ENCODE measurements at regions not wholly inside any gene's neighbourhood (a gene's known extent, or its start where the extent isn't known, plus 50 kb on each side); places are given as distances from the start of the nearest gene placed in this dataset.
A peak's percentile ranks its signal among the peaks of the same experiment; 100 is the strongest.
"Not testable (repeated sequence)": the region's sequence is repeated elsewhere in the genome, so short reads cannot be mapped to it uniquely, and the experiment has no call there.

DNA sequence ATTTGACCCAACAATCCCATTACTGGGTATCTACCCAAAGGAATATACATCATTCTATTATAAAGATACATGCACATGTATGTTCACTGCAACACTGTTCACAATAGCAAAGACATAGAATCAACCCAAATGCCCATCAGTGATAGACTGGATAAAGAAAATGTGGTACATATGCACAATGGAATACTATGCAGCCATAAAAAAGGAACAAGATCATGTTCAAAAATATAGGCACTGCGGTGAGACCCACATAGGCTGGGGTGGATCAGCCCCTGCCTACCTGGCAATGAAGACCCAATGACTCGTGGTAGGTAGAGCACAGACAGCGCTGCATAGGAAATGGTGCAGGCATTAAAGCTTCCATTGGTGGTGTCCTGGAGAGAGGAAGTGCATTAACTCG is 88.6 kb upstream of the NFIL3 start:
- not testable (repeated sequence) for DNase-seq

GRCh38 chr9:91503673-91504081 is 80.0 kb upstream of the NFIL3 start:
- no peak for DNase-seq

DNA sequence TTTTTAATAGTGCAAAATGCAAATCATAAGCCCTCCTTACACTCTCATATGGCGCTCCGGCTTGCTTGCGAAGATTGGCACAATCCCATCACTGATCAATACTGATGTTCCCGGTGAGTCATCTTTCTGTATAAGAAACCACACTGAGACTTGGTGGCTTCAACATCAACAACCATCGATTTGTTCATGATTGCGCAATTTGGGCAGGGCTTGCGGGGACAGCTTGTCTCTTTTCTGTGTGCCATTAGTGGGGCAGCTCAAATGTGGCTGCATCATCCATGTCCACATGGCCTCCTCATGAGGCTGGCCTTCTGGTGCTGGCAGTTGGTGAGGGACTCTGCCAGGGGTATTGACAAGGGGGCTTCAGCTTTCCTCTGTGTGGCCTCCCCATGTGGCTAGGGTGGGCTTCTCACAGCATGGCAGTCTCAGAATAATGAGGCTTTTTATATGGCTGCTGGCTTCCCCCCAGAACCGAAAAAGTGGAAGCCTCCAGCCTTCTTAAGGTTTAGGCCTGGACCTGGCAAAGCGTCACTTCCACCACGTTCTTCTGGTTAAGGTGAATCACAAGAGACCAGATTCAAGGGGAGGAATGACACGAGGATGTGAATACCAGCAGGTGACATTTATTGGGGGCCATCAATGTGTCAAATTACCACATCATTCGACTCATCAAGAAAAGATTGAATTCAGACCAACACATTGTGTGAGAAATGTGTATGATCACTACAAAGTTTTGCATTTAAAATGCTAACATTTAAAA is 79.5 kb upstream of the NFIL3 start:
- DNase-seq, result no peak

- DNase-seq, result no peak
Observed at GRCh38 chr9:91502475-91502874, 78.8 kb upstream of the NFIL3 start.

DNA sequence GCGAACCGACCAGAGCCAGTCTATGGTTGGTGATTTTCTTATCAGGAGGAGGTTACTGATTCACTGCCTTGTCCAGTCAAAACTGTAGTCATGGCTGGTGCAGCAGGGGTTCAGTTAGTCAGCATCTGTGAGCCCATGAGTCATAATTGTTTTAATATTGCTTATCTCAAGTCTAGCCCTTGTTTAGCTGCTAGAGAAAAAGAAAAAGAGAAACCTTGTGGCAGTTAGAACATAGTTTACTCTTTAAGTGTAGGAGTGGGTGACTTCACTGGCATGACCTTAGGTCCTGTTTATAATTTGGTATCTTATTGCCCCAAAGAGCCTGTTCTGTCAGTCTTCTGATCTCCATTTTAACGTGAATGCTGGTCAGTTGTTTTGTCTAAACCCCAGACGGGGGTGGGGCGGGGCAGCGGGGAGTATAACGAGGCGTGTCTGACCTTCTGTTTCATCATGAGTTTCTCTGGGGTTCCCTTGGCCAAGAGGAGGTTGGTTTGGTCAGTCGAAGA is 76.9 kb upstream of the NFIL3 start:
- peak in 1 of 3 donors; percentile 33 for DNase-seq

GRCh38 chr9:91496351-91496750 is 72.7 kb upstream of the NFIL3 start:
- no peak for DNase-seq

DNA sequence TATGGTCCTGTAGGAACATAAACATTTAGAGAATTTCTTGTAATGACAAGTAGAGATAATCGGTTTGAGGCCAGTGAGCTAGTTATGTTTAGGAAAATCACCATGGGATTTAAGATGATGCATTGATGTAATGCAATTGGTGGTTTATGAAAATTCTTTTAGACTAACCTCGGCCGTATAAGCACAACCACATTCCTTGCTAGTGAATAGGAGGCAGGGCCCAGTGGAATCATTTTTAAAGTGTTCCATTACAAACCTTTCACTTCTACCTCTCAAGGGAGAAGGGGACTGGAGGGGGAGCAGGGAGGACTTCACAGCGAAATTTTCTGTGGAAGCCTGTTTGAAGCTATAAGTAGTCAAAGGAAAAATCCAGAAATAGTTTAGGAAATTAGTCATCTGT is 71.8 kb upstream of the NFIL3 start:
- peak in 2 of 3 donors; percentile 34 to 91 for DNase-seq

- DNase-seq, result no peak
Observed at GRCh38 chr9:91494751-91495150, 71.1 kb upstream of the NFIL3 start.

GRCh38 chr9:91492237-91492636 is 68.6 kb upstream of the NFIL3 start:
- DNase-seq, result no peak

DNA sequence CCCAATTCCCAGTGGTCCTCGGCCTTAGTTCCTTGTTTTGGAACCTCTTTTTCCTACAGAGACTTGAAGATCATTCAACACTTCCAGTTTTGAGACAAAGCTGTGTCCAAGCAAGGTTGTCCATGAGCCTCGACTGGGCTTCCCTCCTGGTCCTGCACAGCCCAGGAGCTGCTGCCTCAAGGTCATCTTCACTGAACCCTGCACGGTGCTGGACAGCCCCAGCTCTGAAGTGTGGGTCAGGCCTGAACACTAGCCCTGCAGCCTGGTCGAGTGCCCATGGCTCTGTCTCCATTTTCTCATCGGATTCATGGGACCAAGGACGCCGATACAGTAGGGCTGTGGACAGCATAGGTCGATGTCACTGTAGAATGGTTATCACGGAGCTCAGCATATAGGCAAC is 68.0 kb upstream of the NFIL3 start:
- no peak for DNase-seq

DNA sequence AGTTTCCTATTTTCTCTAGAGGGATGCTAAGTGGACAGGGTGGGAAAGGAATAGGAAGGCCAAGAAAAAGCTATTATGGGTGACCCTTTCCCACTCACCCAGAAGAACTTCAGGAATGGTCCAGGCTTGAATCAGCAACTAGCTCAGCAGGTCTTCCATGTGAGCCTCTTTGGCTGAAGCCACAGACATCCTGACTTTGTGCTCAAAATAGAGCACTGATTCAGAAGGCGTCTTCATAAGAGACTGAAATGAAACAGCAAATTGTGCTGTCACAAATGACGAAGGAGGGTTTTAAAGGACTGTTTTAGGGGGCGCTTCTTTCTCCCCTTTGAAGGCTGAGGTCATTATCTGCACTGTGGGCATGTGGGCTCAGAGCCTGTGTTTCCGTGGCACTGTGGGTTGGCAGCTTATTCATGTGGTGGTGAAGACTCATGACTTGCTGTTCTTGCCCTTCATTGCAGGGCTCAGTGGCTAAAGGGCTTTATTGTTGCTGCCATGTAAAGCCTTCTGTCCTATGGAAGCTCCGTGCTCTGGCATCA is 65.8 kb upstream of the NFIL3 start:
- peak in 2 of 3 donors; percentile 21 to 34 for DNase-seq

DNA sequence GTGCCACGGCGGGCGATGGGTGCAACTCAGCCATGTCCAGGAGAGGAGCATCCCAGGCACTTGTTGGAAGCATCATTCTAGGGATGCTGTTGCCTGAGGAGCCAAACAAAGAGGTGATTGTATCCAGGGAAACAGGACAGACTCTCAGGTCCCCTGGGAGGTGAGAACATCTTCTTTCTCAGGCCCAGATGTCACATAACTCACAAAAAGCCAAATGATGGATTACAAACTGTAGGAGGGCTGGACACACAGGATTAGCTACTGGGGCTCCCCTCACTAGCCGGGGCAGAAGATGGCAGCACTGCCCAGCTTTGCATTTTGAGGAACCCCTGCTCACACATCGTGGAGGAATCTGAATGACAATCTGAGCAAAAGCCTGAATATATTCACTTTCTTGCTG is 64.7 kb upstream of the NFIL3 start:
- no peak for DNase-seq

DNA sequence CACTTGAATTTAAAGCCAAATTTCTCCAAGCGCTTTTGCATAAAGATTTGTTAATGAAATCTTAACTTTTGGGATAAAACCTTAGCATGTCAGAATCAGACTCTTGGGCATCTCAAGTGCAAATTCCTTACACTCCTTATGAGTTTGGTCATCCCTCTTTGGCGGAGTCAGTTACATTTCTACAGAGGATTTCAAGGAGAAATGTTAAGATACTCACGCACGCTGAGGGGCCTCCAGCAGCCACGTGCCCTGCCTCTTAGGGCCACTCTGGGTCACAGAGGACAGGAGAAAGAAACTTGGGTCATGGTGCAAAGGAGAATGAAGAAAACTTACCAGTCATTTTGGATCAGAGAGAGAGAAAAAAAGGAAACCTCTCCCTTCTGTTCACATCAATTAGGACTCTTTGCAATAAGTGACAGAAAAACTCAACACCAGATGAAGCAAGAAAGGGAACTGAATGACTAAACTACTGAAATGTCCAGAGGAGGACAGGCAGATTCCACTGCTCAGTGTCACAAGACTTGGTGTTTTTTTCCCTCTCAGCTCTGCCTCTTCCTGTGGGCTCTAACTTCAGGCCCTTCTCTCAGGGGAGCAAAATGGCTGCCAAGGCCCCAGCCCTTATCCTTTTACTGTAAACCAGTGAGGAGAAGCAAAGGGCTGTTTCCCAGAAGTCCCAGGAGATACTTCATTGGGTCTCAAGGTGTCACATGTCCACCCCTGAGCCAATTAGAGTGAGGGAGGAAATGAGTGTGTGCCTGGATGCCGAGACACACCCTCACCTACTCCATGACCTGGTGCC is 63.3 kb upstream of the NFIL3 start:
- DNase-seq, result peak in 1 of 3 donors; percentile 28

GRCh38 chr9:91485006-91485405 is 61.4 kb upstream of the NFIL3 start:
- DNase-seq, result no peak

DNA sequence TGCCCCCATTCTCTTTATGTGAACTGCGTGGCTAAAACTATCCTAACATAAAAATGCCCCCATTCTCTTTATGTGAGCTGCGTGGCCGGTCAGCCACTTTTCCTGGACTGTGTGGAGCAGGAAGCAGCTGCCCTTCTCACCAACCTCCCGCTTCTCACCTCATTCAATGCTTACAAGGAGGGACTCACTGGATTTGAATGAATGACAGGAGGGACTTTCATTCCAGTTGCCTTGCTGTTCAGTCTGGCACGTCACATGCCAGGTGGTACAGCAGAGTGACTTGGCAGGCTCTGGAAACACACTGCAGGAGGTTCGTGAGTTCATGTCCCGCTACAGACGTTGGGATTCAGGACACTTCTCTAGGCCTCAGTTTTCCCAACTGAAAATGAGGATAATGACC is 60.2 kb upstream of the NFIL3 start:
- no peak for DNase-seq

- peak in 1 of 3 donors; percentile 24 for DNase-seq
Observed at GRCh38 chr9:91483189-91483691, 59.6 kb upstream of the NFIL3 start.

GRCh38 chr9:91481972-91482371 is 58.3 kb upstream of the NFIL3 start:
- DNase-seq, result no peak

- DNase-seq, result no peak
Observed at GRCh38 chr9:91477106-91477505, 53.5 kb upstream of the NFIL3 start.

GRCh38 chr9:91474656-91475055 is 51.0 kb upstream of the NFIL3 start:
- no peak for DNase-seq

Measured in muscle of back (tissue), 3 donors.